ENCODE measurements at regions not wholly inside any gene's neighbourhood (a gene's known extent, or its start where the extent isn't known, plus 50 kb on each side); places are given as distances from the start of the nearest gene placed in this dataset.
A peak's percentile ranks its signal among the peaks of the same experiment; 100 is the strongest.

DNA sequence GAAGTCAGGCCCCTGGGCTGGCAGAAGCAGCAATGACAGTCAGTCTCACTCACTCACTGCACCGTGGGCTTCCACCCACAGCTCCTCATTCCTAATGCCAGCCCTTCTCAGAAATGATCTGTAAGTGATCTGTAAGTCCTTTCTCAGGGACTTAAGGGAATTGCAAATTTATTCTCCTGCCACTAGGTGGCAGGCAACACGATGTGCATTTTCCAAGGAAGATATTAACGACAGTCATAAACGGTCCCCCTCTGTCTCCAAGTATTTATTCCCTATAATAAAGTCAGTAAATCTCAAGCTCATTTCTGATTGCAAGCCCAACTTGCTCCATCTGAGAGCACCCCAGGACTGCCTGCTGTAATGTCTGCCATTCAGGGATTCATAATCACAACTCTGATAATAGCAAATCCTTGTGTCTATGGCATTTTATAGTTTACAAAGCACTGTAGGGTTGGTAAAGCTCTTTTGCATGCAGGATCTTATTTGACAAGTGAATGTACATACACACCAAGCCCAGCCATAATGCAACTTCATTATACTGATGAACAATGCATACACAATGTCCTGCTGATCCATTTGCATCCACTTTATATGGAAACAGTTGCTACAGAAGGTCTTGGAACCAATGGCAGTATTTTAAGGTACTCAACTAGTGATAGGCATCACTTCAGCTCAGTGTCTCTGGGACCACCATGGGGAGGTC lies 380.5 kb upstream of the CAMK1G start:
- peaks cover 0 to 5% of the 10 kb centered on the region in 2 donors for H3K4me1 ChIP-seq (ENCODE audit: control insufficient read depth in 2 of 2, insufficient read depth in 2 of 2, low read length in 1 of 2)
- H3K4me3 ChIP-seq (ENCODE audit: low read depth in 1 of 2, low read length in 2 of 2): no peak overlapping the region
- no peaks in the 10 kb centered on the region for H3K9me3 ChIP-seq (ENCODE audit: control insufficient read depth in 2 of 2, insufficient read depth in 1 of 2, low read depth in 1 of 2, low read length in 1 of 2)
- WGBS, 2 donors: 0 to 1% methylated on average over 4 of the region's 4 CpGs
- peaks cover 0 to 3% of the 10 kb centered on the region in 2 donors for H3K27me3 ChIP-seq (ENCODE audit: control insufficient read depth in 1 of 2, insufficient read depth in 2 of 2, low read length in 2 of 2)
- H3K36me3 ChIP-seq (ENCODE audit: control insufficient read depth in 2 of 2, insufficient read depth in 2 of 2, low read length in 1 of 2): no peaks in the 10 kb centered on the region
- no peak overlapping the region for H3K27ac ChIP-seq (ENCODE audit: low read depth in 2 of 2, low read length in 1 of 2)

DNA sequence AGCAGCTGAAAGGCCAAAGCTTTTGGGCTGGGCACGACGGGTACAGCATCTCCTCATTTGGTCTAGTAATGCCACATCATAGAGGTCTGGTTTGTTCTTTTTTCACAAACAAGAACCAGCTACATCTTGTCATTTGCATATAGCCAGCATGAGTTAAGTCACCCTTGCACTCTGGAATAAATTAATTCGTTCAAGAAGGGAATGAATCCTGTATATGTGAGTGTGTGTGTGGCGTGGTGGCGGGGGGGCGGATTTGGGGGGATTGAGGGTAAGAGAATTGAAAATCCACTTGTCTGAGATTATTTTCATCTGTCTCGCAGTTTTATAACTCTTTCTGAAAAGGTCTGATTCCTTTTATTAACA lies 380.0 kb upstream of the CAMK1G start:
- no peaks in the 10 kb centered on the region for H3K9me3 ChIP-seq (ENCODE audit: control insufficient read depth in 2 of 2, insufficient read depth in 1 of 2, low read depth in 1 of 2, low read length in 1 of 2)
- peaks cover 0 to 6% of the 10 kb centered on the region in 2 donors for H3K4me1 ChIP-seq (ENCODE audit: control insufficient read depth in 2 of 2, insufficient read depth in 2 of 2, low read length in 1 of 2)
- peaks cover 0 to 3% of the 10 kb centered on the region in 2 donors for H3K27me3 ChIP-seq (ENCODE audit: control insufficient read depth in 1 of 2, insufficient read depth in 2 of 2, low read length in 2 of 2)
- H3K4me3 ChIP-seq (ENCODE audit: low read depth in 1 of 2, low read length in 2 of 2): no peak overlapping the region
- no peaks in the 10 kb centered on the region for H3K36me3 ChIP-seq (ENCODE audit: control insufficient read depth in 2 of 2, insufficient read depth in 2 of 2, low read length in 1 of 2)
- 88% methylated on average over 7 of the region's 7 CpGs for WGBS, 2 donors
- no peak overlapping the region for H3K27ac ChIP-seq (ENCODE audit: low read depth in 2 of 2, low read length in 1 of 2)

DNA sequence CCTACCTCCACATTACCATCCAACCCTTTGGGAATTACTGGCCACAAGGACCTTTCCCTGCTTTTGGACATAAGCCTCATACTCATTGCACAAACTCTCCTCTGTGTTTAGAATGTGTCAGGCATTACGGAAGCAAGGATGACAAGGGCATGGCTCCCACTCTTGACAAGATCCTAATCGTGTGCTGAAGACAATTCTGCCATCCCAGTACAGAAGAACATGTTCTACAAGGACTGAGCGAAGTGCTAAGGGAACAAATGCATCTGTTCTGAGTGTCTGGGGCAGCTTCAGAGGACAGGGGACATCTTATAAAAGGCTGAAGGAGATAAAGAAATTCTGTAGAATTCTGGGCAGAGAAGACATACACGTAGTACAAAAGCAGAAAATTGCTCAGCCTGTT lies 378.5 kb upstream of the CAMK1G start:
- Histone ChIP-seq H3K4me3 (ENCODE audit: low read depth in 1 of 2, low read length in 2 of 2) (no peak overlapping the region), H3K36me3 (ENCODE audit: control insufficient read depth in 2 of 2, insufficient read depth in 2 of 2, low read length in 1 of 2) (no peaks in the 10 kb centered on the region), H3K4me1 (ENCODE audit: control insufficient read depth in 2 of 2, insufficient read depth in 2 of 2, low read length in 1 of 2) (peaks cover 0 to 6% of the 10 kb centered on the region in 2 donors), H3K27ac (ENCODE audit: low read depth in 2 of 2, low read length in 1 of 2) (no peak overlapping the region), H3K9me3 (ENCODE audit: control insufficient read depth in 2 of 2, insufficient read depth in 1 of 2, low read depth in 1 of 2, low read length in 1 of 2) (no peaks in the 10 kb centered on the region), H3K27me3 (ENCODE audit: control insufficient read depth in 1 of 2, insufficient read depth in 2 of 2, low read length in 2 of 2) (peaks cover 0 to 3% of the 10 kb centered on the region in 2 donors)
- 70 to 78% methylated on average over 4 of the region's 4 CpGs for WGBS, 2 donors

DNA sequence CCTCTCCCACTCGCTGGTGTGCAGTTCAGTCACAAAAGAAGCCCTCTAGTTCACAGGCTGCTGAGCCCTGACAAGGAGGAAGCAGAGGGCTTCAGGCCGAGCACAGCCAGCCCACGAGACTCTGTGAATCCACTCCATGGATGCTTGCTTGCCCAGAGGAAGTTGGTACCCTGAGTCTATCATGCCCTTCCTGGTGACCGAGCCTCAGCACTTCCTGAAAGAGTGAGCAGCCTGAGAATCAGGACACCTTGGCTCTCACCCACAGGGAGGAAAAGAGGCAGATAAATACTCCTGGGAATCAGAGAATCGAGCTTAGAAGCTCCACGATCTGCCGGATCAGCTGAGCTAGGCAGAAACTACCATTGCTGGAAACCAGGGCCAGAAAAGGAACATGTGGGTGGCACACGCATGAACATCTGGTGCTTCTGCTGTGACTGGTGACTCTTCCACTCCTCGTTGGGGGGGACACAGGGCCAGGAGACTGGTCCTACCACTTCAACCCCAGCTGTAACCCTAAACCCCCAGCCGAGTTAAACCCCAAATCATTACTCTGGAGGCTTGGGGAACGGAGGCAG lies 376.3 kb upstream of the CAMK1G start:
- H3K4me1 ChIP-seq (ENCODE audit: control insufficient read depth in 2 of 2, insufficient read depth in 2 of 2, low read length in 1 of 2): peaks cover 0 to 6% of the 10 kb centered on the region in 2 donors
- 41 to 42% methylated on average over 11 of the region's 11 CpGs for WGBS, 2 donors
- H3K36me3 ChIP-seq (ENCODE audit: control insufficient read depth in 2 of 2, insufficient read depth in 2 of 2, low read length in 1 of 2): no peaks in the 10 kb centered on the region
- H3K27ac ChIP-seq (ENCODE audit: low read depth in 2 of 2, low read length in 1 of 2): no peak overlapping the region
- H3K4me3 ChIP-seq (ENCODE audit: low read depth in 1 of 2, low read length in 2 of 2): no peak overlapping the region
- H3K27me3 ChIP-seq (ENCODE audit: control insufficient read depth in 1 of 2, insufficient read depth in 2 of 2, low read length in 2 of 2): peaks cover 0 to 3% of the 10 kb centered on the region in 2 donors
- no peaks in the 10 kb centered on the region for H3K9me3 ChIP-seq (ENCODE audit: control insufficient read depth in 2 of 2, insufficient read depth in 1 of 2, low read depth in 1 of 2, low read length in 1 of 2)

DNA sequence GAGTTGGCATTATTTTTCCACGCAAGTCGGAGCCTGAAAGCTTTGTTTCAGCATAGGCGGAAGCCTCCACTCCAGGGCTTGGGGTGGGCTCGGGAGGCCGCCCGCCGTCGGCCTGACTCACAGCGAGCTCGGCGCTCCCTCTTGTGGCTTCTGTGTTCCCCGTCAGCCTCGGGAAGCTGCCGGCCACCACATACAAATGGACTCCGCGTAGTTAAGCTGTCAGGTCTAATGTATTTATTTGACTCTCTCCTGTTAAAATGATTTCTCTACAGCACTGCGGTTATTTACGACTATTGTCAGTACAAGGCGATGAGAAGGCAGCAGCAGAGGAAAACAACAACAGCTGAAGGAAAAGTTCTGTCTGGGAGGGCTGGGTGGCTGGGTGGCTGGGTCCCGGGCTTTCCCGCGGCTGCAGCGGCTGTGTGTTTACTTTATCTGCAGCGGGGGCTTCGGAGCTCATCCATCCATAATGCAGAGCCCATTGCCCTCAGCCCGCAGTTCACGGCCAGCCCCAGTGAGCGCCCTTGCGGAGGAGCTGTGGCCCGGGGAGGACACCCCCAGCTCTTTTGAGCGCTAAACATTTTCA lies 375.7 kb upstream of the CAMK1G start:
- Histone ChIP-seq H3K4me1 (ENCODE audit: control insufficient read depth in 2 of 2, insufficient read depth in 2 of 2, low read length in 1 of 2) (peaks cover 0 to 6% of the 10 kb centered on the region in 2 donors), H3K27ac (ENCODE audit: low read depth in 2 of 2, low read length in 1 of 2) (no peak overlapping the region), H3K27me3 (ENCODE audit: control insufficient read depth in 1 of 2, insufficient read depth in 2 of 2, low read length in 2 of 2) (peaks cover 0 to 3% of the 10 kb centered on the region in 2 donors), H3K4me3 (ENCODE audit: low read depth in 1 of 2, low read length in 2 of 2) (peak overlapping the region in 1 of 2 donors; percentile 35), H3K36me3 (ENCODE audit: control insufficient read depth in 2 of 2, insufficient read depth in 2 of 2, low read length in 1 of 2) (no peaks in the 10 kb centered on the region), H3K9me3 (ENCODE audit: control insufficient read depth in 2 of 2, insufficient read depth in 1 of 2, low read depth in 1 of 2, low read length in 1 of 2) (no peaks in the 10 kb centered on the region)
- WGBS, 2 donors: 4 to 5% methylated on average over 31 of the region's 31 CpGs

DNA sequence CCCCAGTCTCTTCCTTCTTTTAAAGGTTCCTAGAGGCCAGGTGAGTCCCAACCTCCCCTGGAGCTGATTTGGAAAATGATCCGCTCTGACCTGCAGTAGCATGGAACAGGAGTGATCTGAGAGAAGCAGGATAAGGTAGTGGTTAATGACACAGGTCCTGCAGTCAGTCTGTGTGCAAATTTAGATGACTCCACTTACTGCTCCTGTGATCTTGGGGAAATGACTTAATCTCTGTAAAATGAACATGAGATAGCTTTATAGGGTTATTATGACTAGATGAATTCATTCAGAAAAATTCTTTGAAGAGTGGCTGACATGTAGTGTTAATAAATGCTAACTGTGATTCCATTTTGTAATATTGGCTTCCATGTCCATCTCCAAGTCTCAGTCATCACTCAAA lies 374.9 kb upstream of the CAMK1G start:
- Histone ChIP-seq H3K36me3 (ENCODE audit: control insufficient read depth in 2 of 2, insufficient read depth in 2 of 2, low read length in 1 of 2) (no peaks in the 10 kb centered on the region), H3K9me3 (ENCODE audit: control insufficient read depth in 2 of 2, insufficient read depth in 1 of 2, low read depth in 1 of 2, low read length in 1 of 2) (no peaks in the 10 kb centered on the region), H3K4me1 (ENCODE audit: control insufficient read depth in 2 of 2, insufficient read depth in 2 of 2, low read length in 1 of 2) (peaks cover 0 to 6% of the 10 kb centered on the region in 2 donors), H3K27ac (ENCODE audit: low read depth in 2 of 2, low read length in 1 of 2) (no peak overlapping the region), H3K4me3 (ENCODE audit: low read depth in 1 of 2, low read length in 2 of 2) (no peak overlapping the region), H3K27me3 (ENCODE audit: control insufficient read depth in 1 of 2, insufficient read depth in 2 of 2, low read length in 2 of 2) (peaks cover 0 to 3% of the 10 kb centered on the region in 2 donors)
- 82 to 85% methylated on average over 1 of the region's 1 CpG for WGBS, 2 donors

DNA sequence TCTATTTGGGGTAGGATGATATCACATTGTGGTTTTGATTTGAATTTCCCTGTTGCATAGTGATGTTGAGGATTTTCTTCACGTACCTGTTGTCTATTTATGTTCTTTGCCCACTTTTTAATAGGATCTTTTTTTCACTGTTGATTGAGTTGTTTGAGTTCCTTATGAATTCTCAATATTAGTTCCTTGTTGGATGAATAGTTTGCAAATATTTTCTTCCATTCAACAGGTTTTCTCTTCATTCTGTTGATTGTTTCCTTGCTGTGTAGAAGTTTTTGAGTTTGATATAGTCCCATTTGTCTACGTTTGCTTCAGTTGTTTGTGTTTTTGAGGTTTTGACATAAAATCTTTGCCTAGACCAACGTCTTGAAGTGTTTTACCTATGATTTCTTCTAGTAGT lies 369.5 kb upstream of the CAMK1G start:
- no peaks in the 10 kb centered on the region for H3K27me3 ChIP-seq (ENCODE audit: control insufficient read depth in 1 of 2, insufficient read depth in 2 of 2, low read length in 2 of 2)
- WGBS, 2 donors: 71 to 80% methylated on average over 3 of the region's 3 CpGs
- H3K36me3 ChIP-seq (ENCODE audit: control insufficient read depth in 2 of 2, insufficient read depth in 2 of 2, low read length in 1 of 2): no peaks in the 10 kb centered on the region
- no peak overlapping the region for H3K4me3 ChIP-seq (ENCODE audit: low read depth in 1 of 2, low read length in 2 of 2)
- H3K9me3 ChIP-seq (ENCODE audit: control insufficient read depth in 2 of 2, insufficient read depth in 1 of 2, low read depth in 1 of 2, low read length in 1 of 2): no peaks in the 10 kb centered on the region
- no peak overlapping the region for H3K27ac ChIP-seq (ENCODE audit: low read depth in 2 of 2, low read length in 1 of 2)
- peaks cover 0 to 6% of the 10 kb centered on the region in 2 donors for H3K4me1 ChIP-seq (ENCODE audit: control insufficient read depth in 2 of 2, insufficient read depth in 2 of 2, low read length in 1 of 2)

DNA sequence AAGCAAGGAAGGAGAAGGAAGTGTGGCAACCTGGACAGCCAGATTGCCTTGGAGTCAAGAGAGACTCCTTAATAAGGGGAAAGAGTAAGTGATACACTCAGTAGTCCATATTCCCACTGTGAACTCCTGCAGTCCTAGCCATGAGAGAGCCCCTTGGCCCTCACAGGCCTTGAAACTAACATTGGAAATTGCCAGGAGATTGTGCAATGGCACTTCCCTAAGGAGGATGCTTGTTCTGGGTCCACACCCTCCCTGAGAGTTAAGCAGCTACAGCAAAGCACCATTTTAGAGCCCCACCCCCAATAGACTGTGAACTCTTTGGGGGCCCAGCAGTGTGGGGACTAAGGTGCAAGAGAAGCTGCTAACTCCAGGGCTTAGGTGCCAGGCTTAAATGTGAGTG lies 367.7 kb upstream of the CAMK1G start:
- H3K4me1 ChIP-seq (ENCODE audit: control insufficient read depth in 2 of 2, insufficient read depth in 2 of 2, low read length in 1 of 2): peaks cover 0 to 10% of the 10 kb centered on the region in 2 donors
- H3K9me3 ChIP-seq (ENCODE audit: control insufficient read depth in 2 of 2, insufficient read depth in 1 of 2, low read depth in 1 of 2, low read length in 1 of 2): no peaks in the 10 kb centered on the region
- H3K27ac ChIP-seq (ENCODE audit: low read depth in 2 of 2, low read length in 1 of 2): no peak overlapping the region
- H3K36me3 ChIP-seq (ENCODE audit: control insufficient read depth in 2 of 2, insufficient read depth in 2 of 2, low read length in 1 of 2): no peaks in the 10 kb centered on the region
- no peak overlapping the region for H3K4me3 ChIP-seq (ENCODE audit: low read depth in 1 of 2, low read length in 2 of 2)
- no peaks in the 10 kb centered on the region for H3K27me3 ChIP-seq (ENCODE audit: control insufficient read depth in 1 of 2, insufficient read depth in 2 of 2, low read length in 2 of 2)

DNA sequence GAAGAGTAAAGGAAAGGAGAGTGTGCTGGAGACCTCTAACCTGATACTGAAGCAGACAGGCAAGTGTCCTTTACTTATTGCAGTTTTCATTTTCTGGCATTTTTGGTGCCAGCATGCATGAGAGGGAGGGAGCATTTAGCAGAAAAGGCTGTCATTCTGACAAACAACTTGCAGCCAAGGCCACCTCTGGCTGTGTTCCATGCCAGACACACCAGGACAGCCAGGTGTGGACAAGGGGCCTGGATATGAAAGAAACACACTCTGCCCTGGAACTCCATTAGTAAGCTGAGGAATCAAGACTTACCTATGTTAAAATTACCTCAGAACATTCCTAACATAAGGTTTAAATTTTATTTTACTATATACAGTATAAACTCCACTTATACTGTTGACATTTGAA lies 365.4 kb upstream of the CAMK1G start:
- no peaks in the 10 kb centered on the region for H3K36me3 ChIP-seq (ENCODE audit: control insufficient read depth in 2 of 2, insufficient read depth in 2 of 2, low read length in 1 of 2)
- H3K27me3 ChIP-seq (ENCODE audit: control insufficient read depth in 1 of 2, insufficient read depth in 2 of 2, low read length in 2 of 2): no peaks in the 10 kb centered on the region
- no peak overlapping the region for H3K27ac ChIP-seq (ENCODE audit: low read depth in 2 of 2, low read length in 1 of 2)
- no peaks in the 10 kb centered on the region for H3K9me3 ChIP-seq (ENCODE audit: control insufficient read depth in 2 of 2, insufficient read depth in 1 of 2, low read depth in 1 of 2, low read length in 1 of 2)
- H3K4me3 ChIP-seq (ENCODE audit: low read depth in 1 of 2, low read length in 2 of 2): no peak overlapping the region
- peaks cover 0 to 10% of the 10 kb centered on the region in 2 donors for H3K4me1 ChIP-seq (ENCODE audit: control insufficient read depth in 2 of 2, insufficient read depth in 2 of 2, low read length in 1 of 2)

DNA sequence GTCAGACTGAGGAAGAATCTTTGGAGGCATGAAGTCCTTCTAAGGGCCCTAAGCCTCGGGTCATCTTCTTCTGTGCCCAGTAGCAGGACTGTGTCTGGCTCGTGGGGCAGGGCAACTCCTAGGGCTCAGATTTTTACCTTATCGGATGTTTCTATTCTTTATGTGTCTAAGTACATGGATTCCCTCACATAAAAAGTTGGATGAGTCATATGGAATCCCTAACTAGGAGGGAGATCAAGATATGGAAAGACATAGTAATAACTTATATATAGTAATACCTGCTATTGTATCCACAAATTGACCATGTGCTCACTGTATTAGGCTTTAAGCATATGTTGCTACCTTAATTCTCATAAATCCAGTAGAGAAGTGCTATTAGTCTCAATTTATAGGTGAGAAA lies 364.5 kb upstream of the CAMK1G start:
- 54 to 55% methylated on average over 3 of the region's 3 CpGs for WGBS, 2 donors
- H3K9me3 ChIP-seq (ENCODE audit: control insufficient read depth in 2 of 2, insufficient read depth in 1 of 2, low read depth in 1 of 2, low read length in 1 of 2): no peaks in the 10 kb centered on the region
- no peak overlapping the region for H3K4me3 ChIP-seq (ENCODE audit: low read depth in 1 of 2, low read length in 2 of 2)
- peaks cover 0 to 10% of the 10 kb centered on the region in 2 donors for H3K4me1 ChIP-seq (ENCODE audit: control insufficient read depth in 2 of 2, insufficient read depth in 2 of 2, low read length in 1 of 2)
- H3K27ac ChIP-seq (ENCODE audit: low read depth in 2 of 2, low read length in 1 of 2): no peak overlapping the region
- no peaks in the 10 kb centered on the region for H3K36me3 ChIP-seq (ENCODE audit: control insufficient read depth in 2 of 2, insufficient read depth in 2 of 2, low read length in 1 of 2)
- H3K27me3 ChIP-seq (ENCODE audit: control insufficient read depth in 1 of 2, insufficient read depth in 2 of 2, low read length in 2 of 2): no peaks in the 10 kb centered on the region

Measured in esophagus (tissue), 2 donors.